ENCODE measurements at regions not wholly inside any gene's neighbourhood (a gene's known extent, or its start where the extent isn't known, plus 50 kb on each side); places are given as distances from the start of the nearest gene placed in this dataset.

- TF ChIP-seq CTCF (conservative IDR thresholded peaks at IDR 0.05; ENCODE audit: low read depth, low read length), result no peak
- no peak for TF ChIP-seq EZH2 (IDR thresholded peaks at IDR 0.05; ENCODE audit: borderline replicate concordance, low read depth, low read length, poor library complexity, severe bottlenecking)
Measured at GRCh38 chr3:18743761-18744160, 318.6 kb upstream of the SATB1 start.
